Neural progenitor cell (in vitro differentiated cells): ENCODE measurements at regions not wholly inside any gene's neighbourhood (a gene's known extent, or its start where the extent isn't known, plus 50 kb on each side); places are given as distances from the start of the nearest gene placed in this dataset.

Experiments used
- DNase-seq: peaks from one replicate; pipeline ENCODE4 v3.0.0-alpha.2; 2016; ENCODE audit warnings: low spot score
- H2AFZ ChIP-seq: fragments of 200-600 bp; sonication (generic); replicated peaks from 2 replicates; pipeline ENCODE4 v1.6.1; 2016; ENCODE audit warnings: antibody characterized with exemption
- H3F3A ChIP-seq: fragments of 200-600 bp; sonication (generic); 2 replicates; pipeline ENCODE4 v1.6.1; 2016; ENCODE audit warnings: antibody characterized with exemption, low read depth
- H3K27ac ChIP-seq: fragments of 200-600 bp; sonication (generic); 2 replicates; pipeline ENCODE4 v1.5.1; 2016; ENCODE audit warnings: mild to moderate bottlenecking
- H3K27me3 ChIP-seq: fragments of 200-600 bp; sonication (generic); 2 replicates; pipeline ENCODE4 v1.6.1; 2016; ENCODE audit warnings: mild to moderate bottlenecking, moderate library complexity
- H3K36me3 ChIP-seq: fragments of 200-600 bp; sonication (generic); 2 replicates; pipeline ENCODE4 v1.5.1; 2016
- H3K4me1 ChIP-seq: fragments of 200-600 bp; sonication (generic); 2 replicates; pipeline ENCODE4 v1.6.1; 2016; ENCODE audit warnings: mixed run types
- H3K4me2 ChIP-seq: fragments of 200-600 bp; sonication (generic); 2 replicates; pipeline ENCODE4 v1.6.1; 2016
- H3K4me3 ChIP-seq: fragments of 200-600 bp; sonication (generic); 2 replicates; pipeline ENCODE4 v1.5.1; 2016
- H3K79me2 ChIP-seq: fragments of 200-600 bp; sonication (generic); 2 replicates; pipeline ENCODE4 v1.6.1; 2016; ENCODE audit warnings: low read depth
- H3K9ac ChIP-seq: fragments of 200-600 bp; sonication (generic); 2 replicates; pipeline ENCODE4 v1.6.1; 2016
- H3K9me3 ChIP-seq: fragments of 200-600 bp; sonication (generic); 2 replicates; pipeline ENCODE4 v1.5.1; 2016; ENCODE audit warnings: low read depth
- H4K20me1 ChIP-seq: fragments of 200-600 bp; sonication (generic); 2 replicates; pipeline ENCODE4 v1.6.1; 2016; ENCODE audit warnings: low read depth
- H3K27ac Mint-ChIP-seq: 3 replicates; pipeline ENCODE4 v1.8.0; 2021; ENCODE audit warnings: mixed read lengths
- H3K27me3 Mint-ChIP-seq: 2 replicates; pipeline ENCODE4 v1.8.0; 2022; ENCODE audit warnings: low read depth, mild to moderate bottlenecking, inconsistent platforms, moderate library complexity, mixed read lengths; ENCODE audit not compliant: insufficient read depth
- H3K36me3 Mint-ChIP-seq: 3 replicates; pipeline ENCODE4 v1.8.0; 2021; ENCODE audit warnings: mixed read lengths
- H3K4me1 Mint-ChIP-seq: 3 replicates; pipeline ENCODE4 v1.8.0; 2021; ENCODE audit warnings: mixed read lengths
- H3K4me3 Mint-ChIP-seq: 3 replicates; pipeline ENCODE4 v1.8.0; 2021; ENCODE audit warnings: mild to moderate bottlenecking, moderate library complexity, mixed read lengths
- H3K9me3 Mint-ChIP-seq: 3 replicates; pipeline ENCODE4 v1.8.0; 2020; ENCODE audit warnings: mixed read lengths
- EZH2 ChIP-seq: fragments of 200-600 bp; sonication (generic); IDR thresholded peaks from 2 replicates; pipeline ENCODE4 v1.6.1; 2017; ENCODE audit warnings: antibody characterized with exemption, mild to moderate bottlenecking, moderate library complexity
- EZH2phosphoT487 ChIP-seq: fragments of 200-600 bp; sonication (generic); IDR thresholded peaks from 2 replicates; pipeline ENCODE4 v1.6.1; 2017; ENCODE audit warnings: antibody characterized with exemption
- TF ChIP-seq, protein P1 (sequence below): fragments of 200-600 bp; sonication (generic); IDR thresholded peaks from 2 replicates; pipeline ENCODE4 v1.5.1; 2017; ENCODE audit warnings: antibody characterized with exemption, mild to moderate bottlenecking

DNA sequence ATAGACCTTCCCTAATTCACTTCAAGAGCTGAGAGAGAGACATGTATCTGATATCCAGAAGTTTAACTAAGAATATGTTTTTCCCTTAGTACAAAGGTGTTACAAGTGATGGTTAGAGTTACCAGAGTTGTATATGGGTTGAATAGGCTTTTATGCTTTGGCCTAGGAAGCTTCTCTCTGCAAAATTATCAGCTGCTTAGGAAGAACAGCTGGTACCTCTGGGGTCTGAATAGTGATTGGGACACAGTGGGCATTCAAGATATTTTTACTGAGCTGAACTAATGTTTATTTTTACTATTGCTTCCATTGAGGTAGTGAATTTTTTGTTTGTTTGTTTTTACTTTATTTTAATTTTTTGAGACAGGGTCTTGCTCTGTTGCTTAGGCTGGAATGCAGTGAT is 67.6 kb upstream of the BASP1 start:
- DNase-seq: no peak

DNA sequence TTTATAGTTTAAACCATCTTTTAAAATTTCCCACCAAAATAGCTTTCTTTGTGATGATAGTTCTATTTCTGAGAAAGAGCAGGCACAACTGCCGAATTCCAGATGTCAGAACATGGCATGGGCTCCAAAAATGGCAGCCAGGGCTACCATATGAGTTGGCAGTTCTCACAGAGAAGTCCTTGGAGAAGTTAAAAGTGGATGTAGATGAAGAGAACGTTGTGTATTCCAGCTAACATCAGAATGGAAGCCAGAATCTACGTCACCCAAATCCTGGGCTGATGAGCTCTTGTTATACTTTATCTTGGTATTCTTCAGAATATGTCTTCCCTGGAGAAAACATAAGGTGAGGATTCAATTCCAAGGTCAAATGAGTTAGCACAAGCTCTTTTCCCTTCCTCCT is 66.9 kb upstream of the BASP1 start:
- H3K4me1 Mint-ChIP-seq: peaks cover 41% of the 10 kb centered on the region
- H3K4me3 Mint-ChIP-seq: no peak overlapping the region
- no peaks in the 10 kb centered on the region for H3K27me3 ChIP-seq

More for the DNA sequence above, 67.6 kb upstream of the BASP1 start:
- Histone ChIP-seq H4K20me1 (no peaks in the 10 kb centered on the region), H3K27me3 (no peaks in the 10 kb centered on the region), H3K4me1 (peaks cover 38% of the 10 kb centered on the region), H3K4me3 (no peak overlapping the region), H3K4me2 (no peak overlapping the region), H3K79me2 (no peaks in the 10 kb centered on the region), H3K9me3 (no peaks in the 10 kb centered on the region), H3K27ac (no peak overlapping the region), H3K9ac (no peak overlapping the region), H3K36me3 (no peaks in the 10 kb centered on the region), H3F3A (peaks cover 47% of the 10 kb centered on the region), H2AFZ (no peak overlapping the region)
- Mint-ChIP-seq H3K27ac (no peak overlapping the region), H3K4me1 (peaks cover 43% of the 10 kb centered on the region), H3K36me3 (no peaks in the 10 kb centered on the region), H3K9me3 (no peaks in the 10 kb centered on the region), H3K27me3 (no peaks in the 10 kb centered on the region), H3K4me3 (no peak overlapping the region)
- TF ChIP-seq EZH2 (no peak), EZH2phosphoT487 (no peak)
- TF ChIP-seq, protein P1, sequence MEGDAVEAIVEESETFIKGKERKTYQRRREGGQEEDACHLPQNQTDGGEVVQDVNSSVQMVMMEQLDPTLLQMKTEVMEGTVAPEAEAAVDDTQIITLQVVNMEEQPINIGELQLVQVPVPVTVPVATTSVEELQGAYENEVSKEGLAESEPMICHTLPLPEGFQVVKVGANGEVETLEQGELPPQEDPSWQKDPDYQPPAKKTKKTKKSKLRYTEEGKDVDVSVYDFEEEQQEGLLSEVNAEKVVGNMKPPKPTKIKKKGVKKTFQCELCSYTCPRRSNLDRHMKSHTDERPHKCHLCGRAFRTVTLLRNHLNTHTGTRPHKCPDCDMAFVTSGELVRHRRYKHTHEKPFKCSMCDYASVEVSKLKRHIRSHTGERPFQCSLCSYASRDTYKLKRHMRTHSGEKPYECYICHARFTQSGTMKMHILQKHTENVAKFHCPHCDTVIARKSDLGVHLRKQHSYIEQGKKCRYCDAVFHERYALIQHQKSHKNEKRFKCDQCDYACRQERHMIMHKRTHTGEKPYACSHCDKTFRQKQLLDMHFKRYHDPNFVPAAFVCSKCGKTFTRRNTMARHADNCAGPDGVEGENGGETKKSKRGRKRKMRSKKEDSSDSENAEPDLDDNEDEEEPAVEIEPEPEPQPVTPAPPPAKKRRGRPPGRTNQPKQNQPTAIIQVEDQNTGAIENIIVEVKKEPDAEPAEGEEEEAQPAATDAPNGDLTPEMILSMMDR: no peak

GRCh38 chr5:17151686-17152085 is 65.7 kb upstream of the BASP1 start:
- peak; percentile 46 for DNase-seq
- H3K9me3 Mint-ChIP-seq: no peaks in the 10 kb centered on the region
- Histone ChIP-seq H3F3A (peaks cover 36% of the 10 kb centered on the region), H3K4me2 (peak overlapping the region; percentile 7), H3K27me3 (no peaks in the 10 kb centered on the region), H3K9me3 (no peaks in the 10 kb centered on the region), H3K36me3 (no peaks in the 10 kb centered on the region), H3K4me3 (no peak overlapping the region), H3K9ac (no peak overlapping the region), H3K4me1 (peaks cover 30% of the 10 kb centered on the region), H2AFZ (peak overlapping the region; percentile 31), H3K27ac (peak overlapping the region; percentile 42), H4K20me1 (no peaks in the 10 kb centered on the region), H3K79me2 (no peaks in the 10 kb centered on the region)
- no peak for TF ChIP-seq EZH2phosphoT487
- TF ChIP-seq EZH2: no peak
- TF ChIP-seq, protein P1: no peak
- H3K27ac Mint-ChIP-seq: peak overlapping the region; percentile 87
- H3K4me3 Mint-ChIP-seq: no peak overlapping the region
- no peaks in the 10 kb centered on the region for H3K27me3 Mint-ChIP-seq
- H3K4me1 Mint-ChIP-seq: peaks cover 32% of the 10 kb centered on the region
- H3K36me3 Mint-ChIP-seq: peaks cover 2% of the 10 kb centered on the region

More for the DNA sequence above, 66.9 kb upstream of the BASP1 start:
- H3K36me3 ChIP-seq: no peaks in the 10 kb centered on the region
- Mint-ChIP-seq H3K9me3 (no peaks in the 10 kb centered on the region), H3K27me3 (no peaks in the 10 kb centered on the region), H3K27ac (no peak overlapping the region), H3K36me3 (peaks cover 1% of the 10 kb centered on the region)
- no peak for DNase-seq
- H3K9ac ChIP-seq: no peak overlapping the region
- no peak overlapping the region for H3K27ac ChIP-seq
- no peaks in the 10 kb centered on the region for H3K9me3 ChIP-seq
- no peaks in the 10 kb centered on the region for H3K79me2 ChIP-seq
- H4K20me1 ChIP-seq: no peaks in the 10 kb centered on the region
- H3K4me1 ChIP-seq: peaks cover 39% of the 10 kb centered on the region
- no peak overlapping the region for H2AFZ ChIP-seq
- TF ChIP-seq EZH2phosphoT487: no peak
- TF ChIP-seq EZH2: no peak
- TF ChIP-seq, protein P1: no peak
- H3K4me2 ChIP-seq: no peak overlapping the region
- H3F3A ChIP-seq: peaks cover 46% of the 10 kb centered on the region
- H3K4me3 ChIP-seq: no peak overlapping the region
